ENCODE measurements at regions not wholly inside any gene's neighbourhood (a gene's known extent, or its start where the extent isn't known, plus 50 kb on each side); places are given as distances from the start of the nearest gene placed in this dataset.

DNA sequence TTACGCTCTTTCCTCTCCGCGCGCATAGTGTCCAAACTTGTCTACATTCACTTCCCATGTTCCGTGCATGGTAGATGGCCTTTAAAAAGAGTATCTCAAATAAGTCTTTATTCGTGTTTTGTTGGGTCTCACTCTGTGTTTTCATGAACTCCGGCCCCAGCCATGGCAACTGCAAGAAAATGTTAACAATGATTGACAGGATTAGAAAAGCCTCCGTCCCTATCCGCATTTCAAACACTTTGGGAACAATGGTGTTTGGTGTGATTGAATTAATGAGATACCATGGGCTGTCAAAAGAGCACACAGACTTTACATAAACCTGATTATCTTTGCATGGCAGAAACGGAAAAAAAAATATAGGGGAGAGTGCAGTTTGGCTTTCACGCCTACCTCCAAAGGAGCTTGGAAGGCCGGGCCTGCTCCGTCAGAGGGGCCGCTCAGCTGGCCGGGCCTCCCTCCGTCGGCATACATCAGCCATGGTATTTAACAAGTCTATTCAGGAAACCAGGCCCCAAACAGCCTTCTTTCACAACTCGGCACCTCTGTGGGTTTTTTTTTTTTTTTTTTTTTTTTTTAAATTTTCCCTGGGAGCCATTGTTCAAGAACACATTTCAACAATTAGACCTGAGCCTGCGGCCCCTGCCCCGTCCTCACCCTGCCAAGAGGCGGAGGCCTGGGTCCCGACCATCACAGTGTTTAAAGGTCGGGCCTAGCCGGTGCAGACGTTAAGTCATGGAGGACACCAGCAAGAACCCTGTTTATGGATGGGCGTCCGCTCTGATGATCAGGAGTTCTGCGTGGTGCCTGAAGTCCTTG is 323.8 kb upstream of the IRX4 start:
- DNase-seq (ENCODE audit: low spot score): no peak

DNA sequence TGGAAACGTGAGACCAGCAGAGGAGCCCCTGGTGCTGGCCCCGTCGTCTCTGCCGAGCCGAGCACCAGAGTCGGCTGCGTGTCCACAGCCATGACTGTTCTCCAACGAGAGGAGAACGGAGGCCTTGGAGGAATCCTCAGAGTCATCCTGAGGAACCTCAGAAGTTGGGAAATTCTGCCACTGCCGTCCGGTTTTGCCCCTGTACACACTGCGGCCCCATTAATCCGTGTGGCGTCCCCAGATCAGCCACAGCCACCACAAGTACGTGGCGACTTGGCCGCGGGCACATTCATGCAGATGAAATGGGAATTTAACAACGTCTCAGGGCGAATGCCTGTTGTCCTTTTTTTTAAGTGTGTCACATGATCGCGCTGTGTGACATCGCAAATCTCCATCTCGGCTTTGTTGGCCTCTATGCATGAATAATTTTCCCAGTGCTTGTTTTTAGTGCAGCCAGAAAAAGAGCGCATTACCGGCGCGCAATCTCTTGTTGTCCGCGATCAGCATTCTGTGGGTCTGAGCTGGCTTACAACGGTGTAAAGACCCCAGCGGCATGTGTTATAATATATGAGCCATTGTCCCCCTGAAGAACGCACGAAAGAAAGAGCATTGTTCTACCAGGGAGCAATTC is 323.0 kb upstream of the IRX4 start:
- no peak for DNase-seq (ENCODE audit: low spot score)

- DNase-seq (ENCODE audit: low spot score): no peak
Observed at GRCh38 chr5:2205185-2205585, 322.5 kb upstream of the IRX4 start.

GRCh38 chr5:2204366-2205184 is 321.9 kb upstream of the IRX4 start:
- DNase-seq (ENCODE audit: low spot score): no peak

GRCh38 chr5:2203774-2204173 is 321.0 kb upstream of the IRX4 start:
- DNase-seq (ENCODE audit: low spot score): no peak

DNA sequence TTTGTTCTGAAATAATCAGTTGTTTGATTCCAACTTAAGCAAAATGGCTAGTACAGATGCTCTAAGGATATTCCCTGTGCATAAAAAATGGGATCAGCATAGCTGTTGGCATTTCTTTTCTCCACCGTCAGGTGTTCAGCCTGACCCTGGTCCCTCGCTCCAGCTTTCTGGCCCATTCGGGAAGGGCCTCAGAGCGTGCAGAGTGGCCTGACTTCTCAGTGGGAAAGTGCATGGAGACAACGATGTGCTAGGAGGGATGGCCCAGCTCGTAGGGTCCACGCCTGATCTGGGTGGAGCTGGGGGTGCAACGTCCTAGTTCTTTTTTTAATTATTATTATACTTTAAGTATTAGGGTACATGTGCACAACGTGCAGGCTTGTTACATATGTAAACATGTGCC is 319.1 kb upstream of the IRX4 start:
- DNase-seq (ENCODE audit: low spot score): no peak

DNA sequence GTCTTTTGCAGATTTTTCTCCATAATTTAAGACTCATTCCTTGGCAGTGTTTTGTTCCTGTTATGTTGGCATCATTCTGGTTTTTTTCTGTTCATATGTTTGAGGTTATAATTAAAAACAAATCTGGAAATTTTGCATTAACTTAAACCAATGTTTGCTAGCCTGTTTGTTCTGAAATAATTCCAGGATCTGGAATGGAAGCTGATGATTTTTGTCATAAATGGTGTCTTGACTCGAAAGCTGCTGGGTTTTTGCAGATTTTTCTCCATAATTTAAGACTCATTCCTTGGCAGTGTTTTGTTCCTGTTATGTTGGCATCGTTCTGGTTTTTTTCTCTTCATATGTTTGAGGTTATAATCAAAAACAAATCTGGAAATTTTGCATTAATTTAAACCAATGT is 318.7 kb upstream of the IRX4 start:
- DNase-seq (ENCODE audit: low spot score): no peak

- DNase-seq (ENCODE audit: low spot score): no peak
Observed at GRCh38 chr5:2201011-2201410, 318.3 kb upstream of the IRX4 start.

GRCh38 chr5:2200261-2200950 is 317.7 kb upstream of the IRX4 start:
- DNase-seq (ENCODE audit: low spot score): no peak

GRCh38 chr5:2199697-2200096 is 317.0 kb upstream of the IRX4 start:
- DNase-seq (ENCODE audit: low spot score): no peak

- no peak for DNase-seq (ENCODE audit: low spot score)
Observed at GRCh38 chr5:2196989-2197619, 314.4 kb upstream of the IRX4 start.

GRCh38 chr5:2196416-2196815 is 313.7 kb upstream of the IRX4 start:
- DNase-seq (ENCODE audit: low spot score): no peak

DNA sequence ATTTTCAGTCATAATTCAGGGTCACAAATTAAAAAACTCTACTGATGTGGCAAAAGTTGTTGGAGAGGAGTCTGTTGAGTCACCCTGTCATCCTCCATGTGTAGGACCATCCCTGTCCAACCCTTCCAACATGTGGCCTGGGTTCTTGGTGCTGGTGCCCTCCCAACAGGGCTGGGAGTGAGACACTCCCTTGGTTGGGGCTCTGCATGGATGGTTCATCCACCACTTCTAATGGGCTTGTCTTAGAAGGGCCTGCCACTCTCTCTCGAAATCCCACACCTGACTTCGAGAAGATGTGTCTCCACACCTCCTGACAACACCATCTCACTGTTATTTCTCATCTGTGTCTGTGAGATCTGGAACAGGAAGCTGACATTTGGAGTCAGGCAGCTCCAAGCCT is 312.2 kb upstream of the IRX4 start:
- DNase-seq (ENCODE audit: low spot score): no peak

GRCh38 chr5:2194236-2194555 is 311.5 kb upstream of the IRX4 start:
- no peak for DNase-seq (ENCODE audit: low spot score)

DNA sequence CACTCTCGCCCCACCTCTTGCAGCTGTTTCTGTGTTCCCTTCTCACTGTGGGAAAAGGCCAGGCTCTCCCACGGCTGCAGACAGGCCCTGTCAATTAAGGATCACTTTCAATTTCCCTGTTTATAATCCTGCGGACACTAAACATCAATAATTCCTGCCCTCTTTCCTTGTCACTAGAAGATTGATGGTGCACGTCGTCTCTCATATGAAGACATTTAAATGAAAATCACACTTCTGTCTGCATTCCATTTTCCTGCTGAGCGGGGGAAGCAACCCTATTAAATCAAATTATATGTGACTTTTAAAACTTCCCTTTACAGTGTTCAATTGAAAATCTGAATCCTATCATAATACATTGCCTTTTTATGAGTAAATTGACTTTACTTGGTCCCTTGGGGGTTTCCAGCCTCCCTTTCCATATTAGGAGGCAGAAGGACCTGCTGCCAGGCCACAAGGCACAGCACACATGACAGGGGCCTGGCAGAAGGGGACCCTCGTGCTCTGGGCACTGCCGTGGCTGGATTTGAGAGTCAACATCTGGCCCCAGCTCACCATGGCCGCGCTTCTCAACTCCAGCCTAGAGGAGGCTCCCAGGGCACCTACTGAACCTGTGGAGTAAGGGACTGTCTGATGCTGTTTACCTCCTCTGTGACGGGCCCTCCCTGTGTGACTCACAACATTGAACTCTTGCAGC is 311.0 kb upstream of the IRX4 start:
- DNase-seq (ENCODE audit: low spot score): no peak

GRCh38 chr5:2193142-2193541 is 310.4 kb upstream of the IRX4 start:
- no peak for DNase-seq (ENCODE audit: low spot score)

- DNase-seq (ENCODE audit: low spot score): no peak
Observed at GRCh38 chr5:2192496-2192895, 309.8 kb upstream of the IRX4 start.

DNA sequence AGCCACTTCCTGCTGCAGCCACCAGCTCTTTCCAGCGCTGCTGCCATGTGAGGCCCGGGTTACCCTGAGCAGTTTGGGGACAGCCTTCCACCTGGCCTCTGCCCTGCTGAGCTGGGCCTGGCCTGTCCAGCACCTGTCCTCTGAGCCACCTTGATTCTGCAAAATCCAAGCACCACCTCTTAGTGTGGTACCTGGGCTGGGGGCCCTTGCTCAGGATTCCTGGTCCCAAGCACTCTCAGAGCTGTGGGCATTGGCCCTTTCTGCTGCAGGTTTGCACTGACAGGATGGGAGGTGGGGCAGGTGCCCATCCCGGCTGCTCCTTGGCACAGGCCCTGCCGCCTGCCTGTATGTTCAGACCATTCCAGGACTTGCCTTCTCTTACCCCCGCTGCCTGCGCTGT is 309.2 kb upstream of the IRX4 start:
- no peak for DNase-seq (ENCODE audit: low spot score)

- DNase-seq (ENCODE audit: low spot score): no peak
Observed at GRCh38 chr5:2190549-2190948, 307.8 kb upstream of the IRX4 start.

- no peak for DNase-seq (ENCODE audit: low spot score)
Observed at GRCh38 chr5:2188661-2189060, 305.9 kb upstream of the IRX4 start.

GRCh38 chr5:2188137-2188536 is 305.4 kb upstream of the IRX4 start:
- no peak for DNase-seq (ENCODE audit: low spot score)

Data from H4 (cell line).